ENCODE measurements at regions not wholly inside any gene's neighbourhood (a gene's known extent, or its start where the extent isn't known, plus 50 kb on each side); places are given as distances from the start of the nearest gene placed in this dataset.
"Not testable (repeated sequence)": the region's sequence is repeated elsewhere in the genome, so short reads cannot be mapped to it uniquely, and the experiment has no call there.

GRCh38 chr12:131295559-131295958 lies 341.9 kb downstream of the ADGRD1 start:
- WGBS (ENCODE audit: extremely low coverage, insufficient coverage, insufficient read length), result no CpG with 5 or more reads among the region's 17 CpGs
- H2AFZ ChIP-seq (ENCODE audit: insufficient read depth, low read length, poor library complexity); H3K9me3 ChIP-seq (ENCODE audit: insufficient read depth, low read depth, low read length): not testable (repeated sequence)

GRCh38 chr12:131296136-131296535 lies 342.4 kb downstream of the ADGRD1 start:
- H3K36me3 ChIP-seq (ENCODE audit: control insufficient read depth in 1 of 2, insufficient read depth in 2 of 2, low read length in 2 of 2); H3K4me1 ChIP-seq (ENCODE audit: control insufficient read depth in 1 of 2, insufficient read depth in 2 of 2, low read length in 2 of 2); H3K9me3 ChIP-seq (ENCODE audit: insufficient read depth, low read depth, low read length); H3K9ac ChIP-seq (ENCODE audit: low read length); H3K4ac ChIP-seq (ENCODE audit: low read depth, low read length); H3K18ac ChIP-seq (ENCODE audit: low read length); DNase-seq; H2AK5ac ChIP-seq (ENCODE audit: low read length); H3K23ac ChIP-seq (ENCODE audit: low read length); H3K4me2 ChIP-seq (ENCODE audit: low read length); H3K4me3 ChIP-seq (ENCODE audit: low read depth, low read length); H3K27me3 ChIP-seq (ENCODE audit: insufficient read depth, low read length); H3K79me2 ChIP-seq (ENCODE audit: control insufficient read depth, insufficient read depth, low read length, poor library complexity); H3K27ac ChIP-seq (ENCODE audit: low read depth, low read length); H2BK5ac ChIP-seq (ENCODE audit: low read depth, low read length, poor library complexity); H4K12ac ChIP-seq (ENCODE audit: low read depth, low read length); H2AFZ ChIP-seq (ENCODE audit: insufficient read depth, low read length, poor library complexity); H4K8ac ChIP-seq (ENCODE audit: low read depth, low read length); H2BK12ac ChIP-seq (ENCODE audit: low read length); H4K91ac ChIP-seq (ENCODE audit: low read depth, low read length); H2BK120ac ChIP-seq (ENCODE audit: insufficient read depth, low read length, poor library complexity); H3K79me1 ChIP-seq (ENCODE audit: low read length); H3K14ac ChIP-seq (ENCODE audit: low read length): not testable (repeated sequence)
- no CpG with 5 or more reads among the region's 6 CpGs for WGBS (ENCODE audit: extremely low coverage, insufficient coverage, insufficient read length)

More at GRCh38 chr12:131295559-131295958, 341.9 kb downstream of the ADGRD1 start:
- H3K4me2 ChIP-seq (ENCODE audit: low read length); H4K12ac ChIP-seq (ENCODE audit: low read depth, low read length); H2BK5ac ChIP-seq (ENCODE audit: low read depth, low read length, poor library complexity); H2BK120ac ChIP-seq (ENCODE audit: insufficient read depth, low read length, poor library complexity); H3K4me1 ChIP-seq (ENCODE audit: control insufficient read depth in 1 of 2, insufficient read depth in 2 of 2, low read length in 2 of 2); H3K79me2 ChIP-seq (ENCODE audit: control insufficient read depth, insufficient read depth, low read length, poor library complexity); H3K4me3 ChIP-seq (ENCODE audit: low read depth, low read length); H3K18ac ChIP-seq (ENCODE audit: low read length); H3K79me1 ChIP-seq (ENCODE audit: low read length); H4K91ac ChIP-seq (ENCODE audit: low read depth, low read length); DNase-seq; H3K23ac ChIP-seq (ENCODE audit: low read length); H3K14ac ChIP-seq (ENCODE audit: low read length); H3K27me3 ChIP-seq (ENCODE audit: insufficient read depth, low read length); H3K9ac ChIP-seq (ENCODE audit: low read length); H4K8ac ChIP-seq (ENCODE audit: low read depth, low read length); H3K36me3 ChIP-seq (ENCODE audit: control insufficient read depth in 1 of 2, insufficient read depth in 2 of 2, low read length in 2 of 2); H3K27ac ChIP-seq (ENCODE audit: low read depth, low read length); H2AK5ac ChIP-seq (ENCODE audit: low read length); H2BK12ac ChIP-seq (ENCODE audit: low read length); H3K4ac ChIP-seq (ENCODE audit: low read depth, low read length): not testable (repeated sequence)

GRCh38 chr12:131296651-131297050 lies 342.9 kb downstream of the ADGRD1 start:
- H3K4me1 ChIP-seq (ENCODE audit: control insufficient read depth in 1 of 2, insufficient read depth in 2 of 2, low read length in 2 of 2); H3K4me3 ChIP-seq (ENCODE audit: low read depth, low read length); H3K23ac ChIP-seq (ENCODE audit: low read length); H3K18ac ChIP-seq (ENCODE audit: low read length); H4K8ac ChIP-seq (ENCODE audit: low read depth, low read length); H2AFZ ChIP-seq (ENCODE audit: insufficient read depth, low read length, poor library complexity); DNase-seq; H2BK5ac ChIP-seq (ENCODE audit: low read depth, low read length, poor library complexity); H3K4ac ChIP-seq (ENCODE audit: low read depth, low read length); H3K27ac ChIP-seq (ENCODE audit: low read depth, low read length); H3K36me3 ChIP-seq (ENCODE audit: control insufficient read depth in 1 of 2, insufficient read depth in 2 of 2, low read length in 2 of 2); H3K79me2 ChIP-seq (ENCODE audit: control insufficient read depth, insufficient read depth, low read length, poor library complexity); H2BK12ac ChIP-seq (ENCODE audit: low read length); H3K9me3 ChIP-seq (ENCODE audit: insufficient read depth, low read depth, low read length); H3K4me2 ChIP-seq (ENCODE audit: low read length); H3K27me3 ChIP-seq (ENCODE audit: insufficient read depth, low read length); H2AK5ac ChIP-seq (ENCODE audit: low read length); H3K9ac ChIP-seq (ENCODE audit: low read length); H4K12ac ChIP-seq (ENCODE audit: low read depth, low read length); H4K91ac ChIP-seq (ENCODE audit: low read depth, low read length); H2BK120ac ChIP-seq (ENCODE audit: insufficient read depth, low read length, poor library complexity); H3K14ac ChIP-seq (ENCODE audit: low read length); H3K79me1 ChIP-seq (ENCODE audit: low read length): not testable (repeated sequence)
- no CpG with 5 or more reads among the region's 14 CpGs for WGBS (ENCODE audit: extremely low coverage, insufficient coverage, insufficient read length)

GRCh38 chr12:131298526-131299369 lies 345.0 kb downstream of the ADGRD1 start:
- not testable (repeated sequence) for H4K91ac ChIP-seq (ENCODE audit: low read depth, low read length); DNase-seq; H3K23ac ChIP-seq (ENCODE audit: low read length)

More at GRCh38 chr12:131298526-131299369, 345.0 kb downstream of the ADGRD1 start:
- H3K4me3 ChIP-seq (ENCODE audit: low read depth, low read length); H2AK5ac ChIP-seq (ENCODE audit: low read length); H3K14ac ChIP-seq (ENCODE audit: low read length); H3K9me3 ChIP-seq (ENCODE audit: insufficient read depth, low read depth, low read length); H2BK120ac ChIP-seq (ENCODE audit: insufficient read depth, low read length, poor library complexity); H2BK5ac ChIP-seq (ENCODE audit: low read depth, low read length, poor library complexity); H4K8ac ChIP-seq (ENCODE audit: low read depth, low read length); H3K4ac ChIP-seq (ENCODE audit: low read depth, low read length); H2BK12ac ChIP-seq (ENCODE audit: low read length); H4K12ac ChIP-seq (ENCODE audit: low read depth, low read length); H3K27me3 ChIP-seq (ENCODE audit: insufficient read depth, low read length); H3K18ac ChIP-seq (ENCODE audit: low read length); H3K79me1 ChIP-seq (ENCODE audit: low read length); H3K27ac ChIP-seq (ENCODE audit: low read depth, low read length); H3K4me2 ChIP-seq (ENCODE audit: low read length); H3K79me2 ChIP-seq (ENCODE audit: control insufficient read depth, insufficient read depth, low read length, poor library complexity); H3K9ac ChIP-seq (ENCODE audit: low read length); H3K4me1 ChIP-seq (ENCODE audit: control insufficient read depth in 1 of 2, insufficient read depth in 2 of 2, low read length in 2 of 2); H2AFZ ChIP-seq (ENCODE audit: insufficient read depth, low read length, poor library complexity); H3K36me3 ChIP-seq (ENCODE audit: control insufficient read depth in 1 of 2, insufficient read depth in 2 of 2, low read length in 2 of 2): not testable (repeated sequence)
- no CpG with 5 or more reads among the region's 83 CpGs for WGBS (ENCODE audit: extremely low coverage, insufficient coverage, insufficient read length)

All from trophoblast cell (in vitro differentiated cells and primary cell).